ENCODE measurements at regions not wholly inside any gene's neighbourhood (a gene's known extent, or its start where the extent isn't known, plus 50 kb on each side); places are given as distances from the start of the nearest gene placed in this dataset.

GRCh38 chr2:187228986-187229385 is 219.1 kb downstream of the CALCRL start:
- intact Hi-C loops (cut with micrococcal nuclease) (no loop called here), in situ Hi-C loops (cut with MboI) (no loop called here)
- Histone ChIP-seq H3K9me3 (replicated peaks; ENCODE audit: control insufficient read depth, insufficient read depth, low read depth, low read length) (no peaks in the 10 kb centered on the region), H3K36me3 (ENCODE audit: control insufficient read depth, insufficient read depth, low read length) (no peaks in the 10 kb centered on the region), H2AFZ (ENCODE audit: low read depth, low read length) (no peak overlapping the region), H3K9me1 (ENCODE audit: control insufficient read depth, insufficient read depth, low read length) (no peaks in the 10 kb centered on the region), H3K79me2 (ENCODE audit: control insufficient read depth, insufficient read depth, low read length) (no peaks in the 10 kb centered on the region), H3K4me3 (no peak overlapping the region), H3K9ac (ENCODE audit: insufficient read depth in 1 of 2, low read depth in 2 of 2, low read length in 2 of 2) (no peak overlapping the region), H3K27me3 (ENCODE audit: control insufficient read depth in 2 of 2, insufficient read depth in 2 of 2, low read length in 2 of 2) (no peaks in the 10 kb centered on the region), H3K4me1 (replicated peaks in 1 of 2; ENCODE audit: control insufficient read depth in 2 of 2, insufficient read depth in 2 of 2, low read length in 2 of 2) (no peaks in the 10 kb centered on the region), H3K27ac (ENCODE audit: extremely low read depth, low read depth, low read length) (no peak overlapping the region), H3K4me2 (ENCODE audit: insufficient read depth, low read length) (no peak overlapping the region), H4K20me1 (replicated peaks; ENCODE audit: control insufficient read depth, insufficient read depth, low read length) (no peaks in the 10 kb centered on the region)
- no TSS peak for BruUV-seq (replicated peaks)
- ChIA-PET POLR2A (no interaction called here), CTCF (ENCODE audit: low intra/inter-chr PET ratio) (no interaction called here)
- WGBS (ENCODE audit: insufficient coverage, low coverage, missing lambda C conversion rate), result 5% methylated on average over 1 of the region's 1 CpG
- DNase-seq (ENCODE audit: extremely low read depth in 1 of 4, low spot score in 3 of 4), result no peak
- TF ChIP-seq OTX1 (CRISPR knock-in tag; IDR thresholded peaks at IDR 0.05) (no peak), NONO (IDR thresholded peaks at IDR 0.05; ENCODE audit: low read depth in 2 of 2, low read length in 1 of 2) (no peak)
- ATAC-seq, result no peak
- no peak for FAIRE-seq

- H3K4me3 ChIP-seq, result no peak overlapping the region
- DNase-seq (ENCODE audit: extremely low read depth in 1 of 4, low spot score in 3 of 4) (no peak), ATAC-seq (no peak), FAIRE-seq (no peak)
- H3K4me1 ChIP-seq (replicated peaks in 1 of 2; ENCODE audit: control insufficient read depth in 2 of 2, insufficient read depth in 2 of 2, low read length in 2 of 2), result no peaks in the 10 kb centered on the region
- intact Hi-C loops (cut with micrococcal nuclease), result no loop called here
- H2AFZ ChIP-seq (ENCODE audit: low read depth, low read length), result no peak overlapping the region
- no peaks in the 10 kb centered on the region for H3K36me3 ChIP-seq (ENCODE audit: control insufficient read depth, insufficient read depth, low read length)
- H4K20me1 ChIP-seq (replicated peaks; ENCODE audit: control insufficient read depth, insufficient read depth, low read length), result no peaks in the 10 kb centered on the region
- ChIA-PET POLR2A (no interaction called here), CTCF (ENCODE audit: low intra/inter-chr PET ratio) (no interaction called here)
- H3K9ac ChIP-seq (ENCODE audit: insufficient read depth in 1 of 2, low read depth in 2 of 2, low read length in 2 of 2), result no peak overlapping the region
- no peaks in the 10 kb centered on the region for H3K27me3 ChIP-seq (ENCODE audit: control insufficient read depth in 2 of 2, insufficient read depth in 2 of 2, low read length in 2 of 2)
- no peak overlapping the region for H3K27ac ChIP-seq (ENCODE audit: extremely low read depth, low read depth, low read length)
- WGBS (ENCODE audit: insufficient coverage, low coverage, missing lambda C conversion rate), result 13% methylated on average over 3 of the region's 3 CpGs
- no peak overlapping the region for H3K4me2 ChIP-seq (ENCODE audit: insufficient read depth, low read length)
- no TSS peak for BruUV-seq (replicated peaks)
- no peaks in the 10 kb centered on the region for H3K79me2 ChIP-seq (ENCODE audit: control insufficient read depth, insufficient read depth, low read length)
- H3K9me3 ChIP-seq (replicated peaks; ENCODE audit: control insufficient read depth, insufficient read depth, low read depth, low read length), result no peaks in the 10 kb centered on the region
- no peaks in the 10 kb centered on the region for H3K9me1 ChIP-seq (ENCODE audit: control insufficient read depth, insufficient read depth, low read length)
- in situ Hi-C loops (cut with MboI), result no loop called here
- TF ChIP-seq HMGXB4 (CRISPR knock-in tag; IDR thresholded peaks at IDR 0.05), result no peak
- TF ChIP-seq CTCFL (IDR thresholded peaks at IDR 0.05; ENCODE audit: borderline replicate concordance, insufficient read depth, low read depth, low read length, poor library complexity, severe bottlenecking), result no peak
- no peak for TF ChIP-seq ZNF217 (CRISPR knock-in tag; IDR thresholded peaks at IDR 0.05)
- TF ChIP-seq ZNF592 (IDR thresholded peaks at IDR 0.05), result no peak
- no peak for TF ChIP-seq TGIF2 (CRISPR knock-in tag; IDR thresholded peaks at IDR 0.05)
- TF ChIP-seq ZNF197 (CRISPR knock-in tag; IDR thresholded peaks at IDR 0.05; ENCODE audit: low read depth), result no peak
Observed at GRCh38 chr2:187224989-187225388, 223.1 kb downstream of the CALCRL start.

All from K562 (cell line).